ENCODE measurements at regions not wholly inside any gene's neighbourhood (a gene's known extent, or its start where the extent isn't known, plus 50 kb on each side); places are given as distances from the start of the nearest gene placed in this dataset.

- BruUV-seq (replicated peaks), result no TSS peak
- dilution Hi-C loops (cut with MboI; ENCODE audit: extremely low pct_ligation_motif_present, low sequenced_read_pairs) (no loop called here), intact Hi-C loops (cut with micrococcal nuclease) (no loop called here)
- Histone ChIP-seq H3K79me2 (ENCODE audit: control insufficient read depth, insufficient read depth, low read length) (no peaks in the 10 kb centered on the region), H3K4me1 (ENCODE audit: control insufficient read depth, extremely low read depth, insufficient read depth, low read length) (no peaks in the 10 kb centered on the region), H2AFZ (ENCODE audit: low read depth, low read length) (no peak overlapping the region), H3K9me3 (replicated peaks; ENCODE audit: control insufficient read depth, insufficient read depth, low read length) (no peaks in the 10 kb centered on the region), H3K4me2 (ENCODE audit: insufficient read depth, low read length) (no peak overlapping the region), H3K27me3 (ENCODE audit: control insufficient read depth in 2 of 2, insufficient read depth in 2 of 2, low read length in 2 of 2) (no peaks in the 10 kb centered on the region), H4K20me1 (replicated peaks; ENCODE audit: control insufficient read depth, extremely low read depth, insufficient read depth, low read length) (no peaks in the 10 kb centered on the region), H3K4me3 (replicated peaks in 1 of 3; ENCODE audit: insufficient read depth in 1 of 3, low read depth in 1 of 3, low read length in 3 of 3) (no peak overlapping the region), H3K9me1 (replicated peaks; ENCODE audit: control insufficient read depth, extremely low read depth, insufficient read depth, low read length) (no peaks in the 10 kb centered on the region), H3K27ac (ENCODE audit: insufficient read depth, low read depth, low read length) (no peak overlapping the region), H3K9ac (replicated peaks; ENCODE audit: extremely low read depth, insufficient read depth, low read length) (no peak overlapping the region), H3K36me3 (ENCODE audit: control insufficient read depth in 2 of 2, extremely low read depth in 1 of 2, insufficient read depth in 2 of 2, low read length in 2 of 2) (no peaks in the 10 kb centered on the region)
- CTCF ChIA-PET, result interaction anchor here (1.1 kb wide), 1 partner anchor 14 kb away, joined by 6 read pairs; no protein-coding TSS in a partner anchor
- TF ChIP-seq EZH2 (IDR thresholded peaks at IDR 0.05; ENCODE audit: borderline replicate concordance, low read depth, low read length, severe bottlenecking), result no peak
- no peak for TF ChIP-seq JUN (IDR thresholded peaks at IDR 0.05; ENCODE audit: borderline replicate concordance, insufficient read depth, insufficient read length, low read depth)
- TF ChIP-seq CTCF (IDR thresholded peaks at IDR 0.05; ENCODE audit: extremely low read depth in 1 of 2, insufficient read depth in 1 of 2, low read depth in 1 of 2, low read length in 2 of 2), result no peak
- no peak for TF ChIP-seq POLR2AphosphoS5 (IDR thresholded peaks at IDR 0.05; ENCODE audit: insufficient read depth, low read depth, low read length)
- TF ChIP-seq MYC (IDR thresholded peaks at IDR 0.05; ENCODE audit: low read depth, low read length), result no peak
- no peak for TF ChIP-seq GATA2 (IDR thresholded peaks at IDR 0.05; ENCODE audit: insufficient read depth, insufficient read length, low read depth, low read length)
- no peak for TF ChIP-seq FOS (IDR thresholded peaks at IDR 0.05; ENCODE audit: borderline replicate concordance, insufficient read depth, low read length)
- no peak for TF ChIP-seq POLR2A (IDR thresholded peaks at IDR 0.05; ENCODE audit: low read depth, low read length)
- no peak for TF ChIP-seq MAX (IDR thresholded peaks at IDR 0.05; ENCODE audit: insufficient read depth, insufficient read length)
- no peak for DNase-seq (ENCODE audit: low read depth, low spot score)
- FAIRE-seq, result no peak
- POLR2A ChIA-PET, result no interaction called here
These were observed 631.9 kb downstream of the SLCO4C1 start for GRCh38 chr5:101664071-101664791.
